GM21619 (cell line): ENCODE measurements at regions not wholly inside any gene's neighbourhood (a gene's known extent, or its start where the extent isn't known, plus 50 kb on each side); places are given as distances from the start of the nearest gene placed in this dataset.
"Not testable (repeated sequence)": the region's sequence is repeated elsewhere in the genome, so short reads cannot be mapped to it uniquely, and the experiment has no call there.

Source experiments
- ATAC-seq: cut with Tn5 transposase; IDR thresholded peaks from one replicate; pipeline ENCODE4 v1.9.1; 2021; ENCODE audit not compliant: unreplicated experiment

- no peak for ATAC-seq
Measured at GRCh38 chrX:13188731-13189309, 131.0 kb downstream of the ATXN3L start.

GRCh38 chrX:13186643-13187042 lies 133.2 kb downstream of the ATXN3L start:
- ATAC-seq: not testable (repeated sequence)

- ATAC-seq: no peak
Measured at GRCh38 chrX:13180807-13181206, 136.4 kb upstream of the FAM9C start.

- ATAC-seq: no peak
Measured at GRCh38 chrX:13179586-13179985, 135.2 kb upstream of the FAM9C start.

GRCh38 chrX:13179100-13179499 lies 134.7 kb upstream of the FAM9C start:
- ATAC-seq: no peak

- no peak for ATAC-seq
Measured at GRCh38 chrX:13177921-13178566, 133.6 kb upstream of the FAM9C start.

- ATAC-seq: no peak
Measured at GRCh38 chrX:13175056-13175455, 130.6 kb upstream of the FAM9C start.

- no peak for ATAC-seq
Measured at GRCh38 chrX:13170966-13171558, 126.6 kb upstream of the FAM9C start.

- no peak for ATAC-seq
Measured at GRCh38 chrX:13169684-13170083, 125.3 kb upstream of the FAM9C start.

- no peak for ATAC-seq
Measured at GRCh38 chrX:13168269-13168668, 123.8 kb upstream of the FAM9C start.

- ATAC-seq: no peak
Measured at GRCh38 chrX:13167481-13168231, 123.2 kb upstream of the FAM9C start.

GRCh38 chrX:13165266-13166189 lies 121.1 kb upstream of the FAM9C start:
- no peak for ATAC-seq

- no peak for ATAC-seq
Measured at GRCh38 chrX:13164611-13165010, 120.2 kb upstream of the FAM9C start.

GRCh38 chrX:13162772-13163410 lies 118.5 kb upstream of the FAM9C start:
- no peak for ATAC-seq

GRCh38 chrX:13159886-13160285 lies 115.5 kb upstream of the FAM9C start:
- no peak for ATAC-seq

GRCh38 chrX:13158911-13159310 lies 114.5 kb upstream of the FAM9C start:
- no peak for ATAC-seq

GRCh38 chrX:13155550-13155949 lies 111.1 kb upstream of the FAM9C start:
- not testable (repeated sequence) for ATAC-seq

GRCh38 chrX:13153796-13154195 lies 109.4 kb upstream of the FAM9C start:
- no peak for ATAC-seq

GRCh38 chrX:13152518-13153185 lies 108.2 kb upstream of the FAM9C start:
- ATAC-seq: no peak
